SK-N-DZ (cell line): ENCODE measurements at regions not wholly inside any gene's neighbourhood (a gene's known extent, or its start where the extent isn't known, plus 50 kb on each side); places are given as distances from the start of the nearest gene placed in this dataset.
"Not testable (repeated sequence)": the region's sequence is repeated elsewhere in the genome, so short reads cannot be mapped to it uniquely, and the experiment has no call there.

ENCODE experiments used
- DNase-seq: peaks from one replicate; pipeline ENCODE4 v3.0.0-alpha.2; 2015; ENCODE audit warnings: low spot score

DNA sequence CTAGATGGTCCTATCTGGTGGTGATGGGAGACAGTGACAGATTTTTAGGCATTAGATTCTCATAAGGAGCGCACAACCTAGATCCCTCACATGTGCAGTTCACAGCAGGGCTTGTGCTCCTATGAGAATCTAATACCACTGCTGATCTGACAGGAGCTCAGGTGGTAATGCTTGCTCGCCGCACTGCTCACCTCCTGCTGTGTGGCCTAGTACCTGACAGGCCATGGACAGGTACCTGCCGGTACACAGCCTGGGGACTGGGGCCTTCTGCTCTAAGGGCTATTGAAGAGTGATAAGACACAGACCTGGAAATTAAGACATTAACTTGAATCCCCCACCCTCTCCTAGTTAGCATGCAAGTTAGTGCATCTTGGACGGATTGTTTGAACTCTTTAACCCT lies 64.4 kb downstream of the KLRB1 start:
- not testable (repeated sequence) for DNase-seq

DNA sequence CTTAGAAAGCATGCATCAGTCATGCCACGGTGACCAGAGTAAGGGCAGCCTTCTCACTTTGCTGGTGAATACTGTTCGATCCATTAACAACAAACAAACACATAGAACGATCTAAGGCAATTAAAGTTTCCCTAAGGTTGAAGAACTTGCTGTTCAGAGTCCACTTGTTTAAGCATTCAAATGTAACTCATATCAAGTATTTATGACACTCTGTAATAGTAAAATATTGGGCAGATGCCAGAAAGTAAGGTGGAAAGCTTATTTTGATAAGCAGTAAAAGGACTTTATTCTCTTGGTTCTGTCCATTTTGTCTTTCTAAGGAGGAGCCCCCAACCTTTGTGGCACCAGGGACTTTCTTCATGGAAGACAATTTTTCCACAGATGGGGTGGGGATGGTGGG lies 64.9 kb downstream of the KLRB1 start:
- DNase-seq = not testable (repeated sequence)

- DNase-seq = not testable (repeated sequence)
These were observed 91.8 kb downstream of the KLRB1 start for GRCh38 chr12:9515925-9516324.

- DNase-seq = not testable (repeated sequence)
These were observed 95.0 kb downstream of the KLRB1 start for GRCh38 chr12:9512695-9513094.

- not testable (repeated sequence) for DNase-seq
These were observed 97.2 kb downstream of the KLRB1 start for GRCh38 chr12:9510392-9511011.

DNA sequence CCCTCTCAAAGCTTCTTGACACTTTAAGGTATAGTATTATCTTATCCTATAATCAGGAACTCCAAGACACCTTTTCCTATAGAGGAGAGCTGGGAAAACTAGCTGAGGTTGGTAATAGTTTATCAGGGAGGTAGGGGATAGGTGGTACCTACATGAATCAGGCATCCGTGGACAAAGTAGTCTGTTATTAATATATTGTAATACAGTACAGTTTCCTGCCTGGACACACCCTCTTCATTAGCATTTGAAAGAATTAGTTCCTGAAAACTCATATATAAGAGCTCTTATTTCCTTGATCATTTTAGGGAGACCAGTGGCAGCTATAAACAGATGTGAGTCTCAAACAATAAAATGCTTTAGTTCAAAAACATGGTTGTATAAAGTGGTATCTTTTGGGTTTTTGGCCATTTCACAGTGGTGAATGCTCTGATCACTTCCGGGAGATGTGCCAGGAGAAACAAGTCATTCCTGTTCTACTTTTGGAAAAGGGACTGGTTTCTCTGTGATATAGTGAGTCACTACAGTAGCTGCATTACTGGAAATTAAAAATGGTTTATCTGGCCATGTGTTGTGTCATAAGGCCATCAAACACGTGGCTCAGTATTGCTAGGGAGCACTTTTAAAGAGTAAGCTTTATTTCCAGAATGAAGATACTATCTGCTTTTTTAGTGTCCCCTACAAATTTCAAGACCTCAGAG lies 98.1 kb downstream of the KLRB1 start:
- no peak for DNase-seq

DNA sequence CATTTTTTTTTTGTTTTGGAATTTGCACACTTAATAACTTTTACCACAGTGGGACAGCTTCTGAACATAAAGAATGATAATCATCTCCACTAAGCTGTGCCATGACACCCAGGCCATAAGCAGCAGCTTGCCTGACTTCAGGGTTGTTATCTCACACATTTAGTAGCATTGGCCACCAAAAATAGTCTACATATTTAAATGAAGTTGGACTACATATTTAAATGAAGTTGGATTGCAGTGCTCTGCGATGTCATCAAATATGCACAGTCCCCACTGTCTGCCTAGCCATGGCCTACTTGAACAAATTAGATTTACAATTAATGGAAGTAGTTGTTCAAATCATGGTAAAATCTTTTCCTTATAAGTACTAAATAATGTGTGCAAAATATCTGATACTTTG lies 101.0 kb downstream of the KLRB1 start:
- no peak for DNase-seq

- DNase-seq = not testable (repeated sequence)
These were observed 104.3 kb downstream of the KLRB1 start for GRCh38 chr12:9503384-9503783.

DNA sequence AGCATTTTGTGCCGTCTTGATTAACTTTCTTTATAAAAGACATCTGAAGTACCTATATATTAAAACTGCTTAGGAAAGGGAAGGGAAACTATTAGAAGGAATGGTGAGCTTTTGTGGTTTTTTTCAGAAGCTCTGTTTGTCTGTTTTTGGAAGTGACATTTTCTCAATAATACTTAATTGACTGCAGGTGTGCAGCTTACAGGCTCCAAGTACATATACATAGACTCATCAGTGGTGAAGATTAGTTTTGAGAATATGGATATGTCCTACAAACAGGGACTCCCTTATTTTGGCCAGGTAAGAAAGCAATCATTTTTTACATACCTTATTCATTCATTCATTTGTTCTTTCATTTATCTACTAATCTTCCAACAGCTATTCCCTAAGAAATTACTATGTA lies 104.9 kb downstream of the KLRB1 start:
- DNase-seq = not testable (repeated sequence)

GRCh38 chr12:9493325-9493724 lies 114.4 kb downstream of the KLRB1 start:
- not testable (repeated sequence) for DNase-seq

DNA sequence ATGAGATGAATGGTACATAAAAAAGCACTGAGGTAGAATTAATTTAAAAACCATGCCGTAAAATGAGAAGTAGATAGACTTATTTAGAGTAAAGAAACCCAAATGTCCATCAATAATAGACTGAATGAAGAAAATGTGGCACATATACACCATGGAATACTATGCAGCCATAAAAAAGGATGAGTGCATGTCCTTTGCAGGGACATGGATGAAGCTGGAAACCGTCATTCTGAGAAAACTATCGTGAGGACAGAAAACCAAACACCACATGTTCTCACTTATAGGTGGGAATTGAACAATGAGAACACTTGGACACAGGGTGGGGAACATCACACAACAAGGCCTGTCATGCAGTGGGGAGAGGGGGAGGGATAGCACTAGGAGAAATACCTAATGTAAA lies 126.4 kb downstream of the KLRB1 start:
- not testable (repeated sequence) for DNase-seq

- not testable (repeated sequence) for DNase-seq
These were observed 133.5 kb downstream of the KLRB1 start for GRCh38 chr12:9474197-9474596.

DNA sequence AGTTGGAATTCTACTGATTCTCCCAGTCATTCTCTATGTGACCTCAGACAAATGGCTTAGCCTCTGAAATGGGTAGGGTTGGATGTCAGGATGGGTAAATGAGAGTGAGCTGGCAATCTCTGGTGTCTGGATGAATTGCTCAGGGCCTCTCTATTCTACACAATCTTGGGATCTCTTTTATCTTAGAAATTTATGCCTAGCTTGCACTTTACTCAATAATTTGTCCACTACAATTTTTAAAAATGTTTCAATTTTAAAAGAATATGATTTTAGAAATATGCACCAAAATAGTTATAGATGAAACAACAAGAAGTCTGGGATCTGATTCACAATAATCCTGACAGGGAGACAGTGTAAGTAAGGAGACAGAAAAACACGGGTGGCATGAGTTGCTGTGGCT lies 134.1 kb downstream of the KLRB1 start:
- not testable (repeated sequence) for DNase-seq

GRCh38 chr12:9471501-9471900 lies 136.2 kb downstream of the KLRB1 start:
- DNase-seq = not testable (repeated sequence)

- not testable (repeated sequence) for DNase-seq
These were observed 137.3 kb downstream of the KLRB1 start for GRCh38 chr12:9470367-9470766.

DNA sequence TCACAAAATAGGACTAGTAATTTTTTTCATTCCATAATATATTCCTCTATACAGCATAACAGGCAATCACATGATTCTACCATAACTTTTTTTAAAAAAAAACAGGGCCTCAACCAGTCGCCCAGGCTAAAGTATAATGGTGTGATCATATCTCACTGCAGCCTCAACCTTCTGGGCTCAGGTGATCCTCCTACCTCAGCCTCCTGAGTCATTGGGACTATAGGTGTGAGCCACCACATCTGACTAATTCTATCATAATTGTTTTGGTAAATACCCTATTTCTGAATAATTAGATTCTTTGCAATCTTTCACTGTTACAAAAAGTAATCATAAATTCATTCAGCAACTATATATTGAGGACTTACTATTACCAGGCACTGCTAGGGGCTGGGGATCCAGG lies 137.8 kb downstream of the KLRB1 start:
- not testable (repeated sequence) for DNase-seq

GRCh38 chr12:9469463-9469862 lies 138.3 kb downstream of the KLRB1 start:
- DNase-seq = not testable (repeated sequence)

- peak; percentile 29 for DNase-seq
These were observed 138.7 kb downstream of the KLRB1 start for GRCh38 chr12:9468998-9469397.

DNA sequence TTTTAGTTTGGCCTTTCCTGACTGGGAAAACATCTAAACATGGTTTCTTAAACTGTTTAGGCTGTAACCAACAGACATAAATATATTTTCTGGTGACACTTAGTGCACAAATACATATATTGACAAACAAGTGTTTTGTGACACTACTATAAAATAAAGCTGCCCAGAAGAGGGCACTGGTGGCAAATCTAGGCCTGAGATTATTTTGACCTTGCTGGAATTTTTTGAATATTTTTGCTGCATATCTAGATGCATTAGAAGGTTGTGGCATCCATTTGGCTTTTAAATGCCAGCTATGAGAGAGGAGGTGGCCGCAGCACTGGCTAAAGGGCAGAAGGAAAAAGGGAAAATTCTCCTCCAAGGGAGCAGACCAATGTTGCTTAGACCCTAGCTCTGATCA lies 139.6 kb downstream of the KLRB1 start:
- DNase-seq = not testable (repeated sequence)

DNA sequence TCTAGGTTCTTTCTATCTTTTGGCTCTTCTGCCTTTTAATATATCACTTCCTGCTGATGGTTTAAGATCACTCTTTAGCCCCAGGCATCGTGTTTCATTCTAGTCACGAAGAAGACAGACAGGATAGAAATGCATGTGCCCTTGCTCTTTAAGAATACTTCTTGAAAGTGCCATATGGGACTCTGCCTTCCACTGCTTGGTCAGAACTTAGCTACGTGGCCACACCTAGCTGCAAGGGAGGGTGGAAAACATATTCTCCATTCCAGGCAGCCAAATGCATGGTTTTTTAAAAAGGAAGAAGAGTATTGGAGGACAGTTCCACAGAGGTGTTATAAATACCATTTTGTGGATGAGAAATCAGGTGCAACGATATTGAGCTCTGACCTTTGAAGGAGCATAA lies 143.3 kb downstream of the KLRB1 start:
- DNase-seq = no peak

- not testable (repeated sequence) for DNase-seq
These were observed 152.2 kb downstream of the KLRB1 start for GRCh38 chr12:9455516-9455915.

DNA sequence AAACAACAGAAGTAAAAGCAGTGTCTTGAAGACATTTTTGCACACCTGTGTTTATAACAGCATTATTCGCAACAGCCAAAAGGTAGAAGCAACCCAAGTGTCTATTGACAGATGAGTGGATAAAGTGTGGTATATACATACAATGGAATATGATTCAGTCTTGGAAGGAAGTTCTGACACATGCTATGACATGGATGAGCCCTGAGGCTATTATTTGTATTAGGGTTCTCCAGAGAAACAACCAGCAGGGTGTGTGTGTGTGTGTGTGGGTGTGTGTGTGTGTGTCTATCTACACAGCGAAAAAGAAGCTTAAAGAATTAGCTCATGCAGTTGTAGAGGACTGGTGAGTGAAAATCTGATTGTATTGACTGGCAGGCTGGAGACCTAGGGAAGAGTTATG lies 153.7 kb downstream of the KLRB1 start:
- DNase-seq = not testable (repeated sequence)

- DNase-seq = not testable (repeated sequence)
These were observed 157.6 kb downstream of the KLRB1 start for GRCh38 chr12:9450127-9450567.
